Astrocyte (in vitro differentiated cells and primary cell): ENCODE measurements at regions not wholly inside any gene's neighbourhood (a gene's known extent, or its start where the extent isn't known, plus 50 kb on each side); places are given as distances from the start of the nearest gene placed in this dataset.

ENCODE experiments used
- DNase-seq: peaks from one replicate; pipeline ENCODE4 v3.0.0-alpha.2; 2010; ENCODE audit warnings: low read depth
- FAIRE-seq: peaks from 2 replicates; lab custom pipeline; 2011; peaks lifted over from hg19 to GRCh38; lab: Jason Lieb, UNC
- H2AFZ ChIP-seq: 2 replicates; pipeline ENCODE4 v1.6.0; 2012; ENCODE audit warnings: low read depth, low read length, inconsistent platforms
- H3K27ac ChIP-seq: 2 replicates; pipeline ENCODE4 v1.5.1; 2011; ENCODE audit warnings: low read depth, low read length, inconsistent platforms
- H3K27me3 ChIP-seq: 2 replicates; pipeline ENCODE4 v1.6.0; 2011; ENCODE audit warnings: low read length, inconsistent platforms; ENCODE audit not compliant: insufficient read depth
- H3K36me3 ChIP-seq: 2 replicates; pipeline ENCODE4 v1.5.1; 2011; ENCODE audit warnings: low read length, inconsistent platforms; ENCODE audit not compliant: insufficient read depth
- H3K4me1 ChIP-seq: 2 replicates; pipeline ENCODE4 v1.5.1; 2011; ENCODE audit warnings: low read length, inconsistent platforms; ENCODE audit not compliant: insufficient read depth
- H3K4me2 ChIP-seq: 2 replicates; pipeline ENCODE4 v1.6.0; 2012; ENCODE audit warnings: low read length, inconsistent platforms
- H3K4me3 ChIP-seq: 2 replicates; pipeline ENCODE4 v1.5.1; 2011; ENCODE audit warnings: low read depth, mild to moderate bottlenecking, low read length, inconsistent platforms; ENCODE audit not compliant: insufficient read depth
- H3K79me2 ChIP-seq: 2 replicates; pipeline ENCODE4 v1.6.0; 2012; ENCODE audit warnings: mild to moderate bottlenecking, low read length, inconsistent platforms; ENCODE audit not compliant: insufficient read depth
- H3K9ac ChIP-seq: 2 replicates; pipeline ENCODE4 v1.6.0; 2012; ENCODE audit warnings: mild to moderate bottlenecking, low read length, inconsistent platforms
- H3K9me3 ChIP-seq: 2 replicates; pipeline ENCODE4 v1.5.1; 2012; ENCODE audit warnings: low read depth, mild to moderate bottlenecking, low read length, inconsistent platforms; ENCODE audit not compliant: insufficient read depth
- H4K20me1 ChIP-seq: 2 replicates; pipeline ENCODE4 v1.6.0; 2012; ENCODE audit warnings: low read length, inconsistent platforms; ENCODE audit not compliant: insufficient read depth
- H3K27ac Mint-ChIP-seq: one replicate; pipeline ENCODE4 v1.8.0; 2021; ENCODE audit warnings: mild to moderate bottlenecking, mixed read lengths; ENCODE audit not compliant: unreplicated experiment
- H3K27me3 Mint-ChIP-seq: one replicate; pipeline ENCODE4 v1.8.0; 2021; ENCODE audit warnings: low read depth, mixed read lengths; ENCODE audit not compliant: unreplicated experiment
- H3K36me3 Mint-ChIP-seq: one replicate; pipeline ENCODE4 v1.8.0; 2021; ENCODE audit warnings: low read depth, mixed read lengths; ENCODE audit not compliant: unreplicated experiment
- H3K4me1 Mint-ChIP-seq: one replicate; pipeline ENCODE4 v1.8.0; 2021; ENCODE audit warnings: low read depth, mixed read lengths; ENCODE audit not compliant: unreplicated experiment
- H3K4me3 Mint-ChIP-seq: one replicate; pipeline ENCODE4 v1.8.0; 2021; ENCODE audit warnings: mild to moderate bottlenecking, moderate library complexity, mixed read lengths; ENCODE audit not compliant: unreplicated experiment
- H3K9me3 Mint-ChIP-seq: one replicate; pipeline ENCODE4 v1.8.0; 2021; ENCODE audit warnings: mild to moderate bottlenecking, mixed read lengths; ENCODE audit not compliant: unreplicated experiment
- CTCF ChIP-seq: IDR thresholded peaks from 2 replicates; pipeline ENCODE4 v1.5.1; 2011; ENCODE audit warnings: low read depth, mild to moderate bottlenecking, inconsistent platforms, low read length, moderate library complexity; ENCODE audit not compliant: insufficient read depth
- EZH2 ChIP-seq: IDR thresholded peaks from 2 replicates; pipeline ENCODE4 v1.6.1; 2012; ENCODE audit warnings: mild to moderate bottlenecking, low read length, inconsistent platforms; ENCODE audit not compliant: insufficient read depth

- no peak for FAIRE-seq
- Histone ChIP-seq H3K79me2 (no peaks in the 10 kb centered on the region), H3K27me3 (no peaks in the 10 kb centered on the region), H3K9me3 (no peaks in the 10 kb centered on the region), H3K4me3 (no peak overlapping the region), H2AFZ (no peak overlapping the region), H3K4me2 (no peak overlapping the region), H3K27ac (no peak overlapping the region), H3K4me1 (no peaks in the 10 kb centered on the region), H3K36me3 (no peaks in the 10 kb centered on the region), H3K9ac (no peak overlapping the region), H4K20me1 (no peaks in the 10 kb centered on the region)
- Mint-ChIP-seq H3K4me1 (no peaks in the 10 kb centered on the region), H3K4me3 (no peak overlapping the region), H3K27me3 (peaks cover 28% of the 10 kb centered on the region), H3K27ac (no peak overlapping the region), H3K9me3 (no peaks in the 10 kb centered on the region), H3K36me3 (no peaks in the 10 kb centered on the region)
- DNase-seq, result no peak
- TF ChIP-seq EZH2 (no peak), CTCF (no peak)
Observed at GRCh38 chr16:6600167-6600566, 732.5 kb upstream of the RBFOX1 start.

- Mint-ChIP-seq H3K36me3 (no peaks in the 10 kb centered on the region), H3K9me3 (no peaks in the 10 kb centered on the region), H3K4me3 (no peak overlapping the region), H3K4me1 (no peaks in the 10 kb centered on the region), H3K27ac (no peak overlapping the region), H3K27me3 (peaks cover 6% of the 10 kb centered on the region)
- Histone ChIP-seq H4K20me1 (no peaks in the 10 kb centered on the region), H3K79me2 (no peaks in the 10 kb centered on the region), H3K36me3 (no peaks in the 10 kb centered on the region), H2AFZ (no peak overlapping the region), H3K4me1 (no peaks in the 10 kb centered on the region), H3K9me3 (no peaks in the 10 kb centered on the region), H3K4me3 (no peak overlapping the region), H3K27me3 (no peaks in the 10 kb centered on the region), H3K4me2 (no peak overlapping the region), H3K27ac (no peak overlapping the region), H3K9ac (no peak overlapping the region)
- FAIRE-seq, result no peak
- no peak for TF ChIP-seq CTCF
- no peak for TF ChIP-seq EZH2
- no peak for DNase-seq
Observed at GRCh38 chr16:6593799-6594198, 738.8 kb upstream of the RBFOX1 start.

- no peaks in the 10 kb centered on the region for H3K4me1 Mint-ChIP-seq
Observed at GRCh38 chr16:6576606-6577005, 756.0 kb upstream of the RBFOX1 start.

More at GRCh38 chr16:6576606-6577005, 756.0 kb upstream of the RBFOX1 start:
- Mint-ChIP-seq H3K4me3 (no peak overlapping the region), H3K36me3 (no peaks in the 10 kb centered on the region), H3K27me3 (peaks cover 32% of the 10 kb centered on the region), H3K27ac (no peak overlapping the region), H3K9me3 (no peaks in the 10 kb centered on the region)
- no peak overlapping the region for H2AFZ ChIP-seq
- H3K4me1 ChIP-seq, result no peaks in the 10 kb centered on the region
- TF ChIP-seq EZH2, result no peak
- no peak for TF ChIP-seq CTCF
- H3K27me3 ChIP-seq, result no peaks in the 10 kb centered on the region
- H3K9ac ChIP-seq, result no peak overlapping the region
- H3K79me2 ChIP-seq, result no peaks in the 10 kb centered on the region
- no peak overlapping the region for H3K27ac ChIP-seq
- DNase-seq (no peak), FAIRE-seq (no peak)
- no peak overlapping the region for H3K4me3 ChIP-seq
- H4K20me1 ChIP-seq, result no peaks in the 10 kb centered on the region
- no peaks in the 10 kb centered on the region for H3K36me3 ChIP-seq
- H3K9me3 ChIP-seq, result no peaks in the 10 kb centered on the region
- H3K4me2 ChIP-seq, result no peak overlapping the region
